ENCODE measurements at regions not wholly inside any gene's neighbourhood (a gene's known extent, or its start where the extent isn't known, plus 50 kb on each side); places are given as distances from the start of the nearest gene placed in this dataset.

- Mint-ChIP-seq H3K27me3 (ENCODE audit: insufficient read depth, unreplicated experiment) (no peaks in the 10 kb centered on the region), H3K4me3 (ENCODE audit: unreplicated experiment) (no peak overlapping the region), H3K4me1 (ENCODE audit: insufficient read depth, unreplicated experiment) (peaks cover 6% of the 10 kb centered on the region), H3K36me3 (ENCODE audit: insufficient read depth, unreplicated experiment) (no peaks in the 10 kb centered on the region), H3K9me3 (ENCODE audit: unreplicated experiment) (peaks cover 10% of the 10 kb centered on the region), H3K27ac (ENCODE audit: low read depth, unreplicated experiment) (no peak overlapping the region)
- intact Hi-C loops (cut with micrococcal nuclease): no loop called here
- no peak for TF ChIP-seq CTCF (IDR thresholded peaks at IDR 0.05; ENCODE audit: unreplicated experiment)
- no peak for DNase-seq (ENCODE audit: unreplicated experiment)
- ChIA-PET POLR2A (interaction anchor here (1.1 kb wide), 1 partner anchor 33 kb away, joined by 3 read pairs; no protein-coding TSS in a partner anchor), CTCF (interaction anchor here (0.6 kb wide), 1 partner anchor 45 kb away, joined by 3 read pairs; no protein-coding TSS in a partner anchor)
- no TSS peak for BruUV-seq (replicated peaks)
Measured at GRCh38 chr12:88258396-88258795, 116.3 kb downstream of the TMTC3 start.

GRCh38 chr12:88266806-88267360, 124.8 kb downstream of the TMTC3 start:
- intact Hi-C loops (cut with micrococcal nuclease): no loop called here
- no peaks in the 10 kb centered on the region for H3K9me3 Mint-ChIP-seq (ENCODE audit: unreplicated experiment)
- no TSS peak for BruUV-seq (replicated peaks)
- ChIA-PET CTCF (no interaction called here), POLR2A (no interaction called here)
- H3K4me1 Mint-ChIP-seq (ENCODE audit: insufficient read depth, unreplicated experiment): peaks cover 5% of the 10 kb centered on the region
- no peak for DNase-seq (ENCODE audit: unreplicated experiment)
- H3K27me3 Mint-ChIP-seq (ENCODE audit: insufficient read depth, unreplicated experiment): no peaks in the 10 kb centered on the region
- H3K27ac Mint-ChIP-seq (ENCODE audit: low read depth, unreplicated experiment): no peak overlapping the region
- H3K4me3 Mint-ChIP-seq (ENCODE audit: unreplicated experiment): no peak overlapping the region
- no peak for TF ChIP-seq CTCF (IDR thresholded peaks at IDR 0.05; ENCODE audit: unreplicated experiment)
- no peaks in the 10 kb centered on the region for H3K36me3 Mint-ChIP-seq (ENCODE audit: insufficient read depth, unreplicated experiment)

- H3K27me3 Mint-ChIP-seq (ENCODE audit: insufficient read depth, unreplicated experiment): no peaks in the 10 kb centered on the region
- POLR2A ChIA-PET: interaction anchor here (1.0 to 1.1 kb wide), 2 partner anchors 45 to 122 kb away, joined by 3 read pairs; no protein-coding TSS in a partner anchor
- H3K27ac Mint-ChIP-seq (ENCODE audit: low read depth, unreplicated experiment): no peak overlapping the region
- H3K36me3 Mint-ChIP-seq (ENCODE audit: insufficient read depth, unreplicated experiment): no peaks in the 10 kb centered on the region
- H3K4me1 Mint-ChIP-seq (ENCODE audit: insufficient read depth, unreplicated experiment): peaks cover 5% of the 10 kb centered on the region
- CTCF ChIA-PET: no interaction called here
- intact Hi-C loops (cut with micrococcal nuclease): no loop called here
- BruUV-seq (replicated peaks): no TSS peak
- no peak for TF ChIP-seq CTCF (IDR thresholded peaks at IDR 0.05; ENCODE audit: unreplicated experiment)
- DNase-seq (ENCODE audit: unreplicated experiment): no peak
- no peak overlapping the region for H3K4me3 Mint-ChIP-seq (ENCODE audit: unreplicated experiment)
- no peaks in the 10 kb centered on the region for H3K9me3 Mint-ChIP-seq (ENCODE audit: unreplicated experiment)
Measured at GRCh38 chr12:88267630-88268029, 125.5 kb downstream of the TMTC3 start.

- no peaks in the 10 kb centered on the region for H3K27me3 Mint-ChIP-seq (ENCODE audit: insufficient read depth, unreplicated experiment)
- H3K36me3 Mint-ChIP-seq (ENCODE audit: insufficient read depth, unreplicated experiment): no peaks in the 10 kb centered on the region
- BruUV-seq (replicated peaks): no TSS peak
- no peak for TF ChIP-seq CTCF (IDR thresholded peaks at IDR 0.05; ENCODE audit: unreplicated experiment)
- intact Hi-C loops (cut with micrococcal nuclease): no loop called here
- H3K9me3 Mint-ChIP-seq (ENCODE audit: unreplicated experiment): no peaks in the 10 kb centered on the region
- no peak overlapping the region for H3K27ac Mint-ChIP-seq (ENCODE audit: low read depth, unreplicated experiment)
- ChIA-PET POLR2A (no interaction called here), CTCF (no interaction called here)
- no peak overlapping the region for H3K4me3 Mint-ChIP-seq (ENCODE audit: unreplicated experiment)
- DNase-seq (ENCODE audit: unreplicated experiment): no peak
- H3K4me1 Mint-ChIP-seq (ENCODE audit: insufficient read depth, unreplicated experiment): peaks cover 5% of the 10 kb centered on the region
Measured at GRCh38 chr12:88272456-88272855, 130.3 kb downstream of the TMTC3 start.
